ENCODE measurements at regions not wholly inside any gene's neighbourhood (a gene's known extent, or its start where the extent isn't known, plus 50 kb on each side); places are given as distances from the start of the nearest gene placed in this dataset.
"Not testable (repeated sequence)": the region's sequence is repeated elsewhere in the genome, so short reads cannot be mapped to it uniquely, and the experiment has no call there.

DNA sequence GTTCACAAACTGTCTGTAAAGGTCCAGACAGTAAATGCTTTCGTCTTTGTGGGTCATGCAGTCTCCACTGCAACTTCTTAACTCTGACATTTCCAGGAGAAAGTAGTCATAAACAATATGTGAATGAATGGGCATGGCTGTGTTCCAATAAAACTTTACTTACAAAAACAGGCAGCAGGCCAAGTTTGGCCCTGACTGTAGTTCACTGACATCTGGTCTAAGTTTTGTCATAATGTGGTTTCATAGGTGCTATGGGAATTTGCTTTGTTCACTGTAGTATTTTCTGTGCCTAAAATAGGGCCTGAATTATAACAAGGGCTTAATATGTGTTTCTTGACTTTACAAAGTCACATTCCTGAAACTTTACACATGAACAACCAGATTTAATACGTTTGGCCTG is 186.0 kb upstream of the KBTBD8 start:
- DNase-seq, result no peak

DNA sequence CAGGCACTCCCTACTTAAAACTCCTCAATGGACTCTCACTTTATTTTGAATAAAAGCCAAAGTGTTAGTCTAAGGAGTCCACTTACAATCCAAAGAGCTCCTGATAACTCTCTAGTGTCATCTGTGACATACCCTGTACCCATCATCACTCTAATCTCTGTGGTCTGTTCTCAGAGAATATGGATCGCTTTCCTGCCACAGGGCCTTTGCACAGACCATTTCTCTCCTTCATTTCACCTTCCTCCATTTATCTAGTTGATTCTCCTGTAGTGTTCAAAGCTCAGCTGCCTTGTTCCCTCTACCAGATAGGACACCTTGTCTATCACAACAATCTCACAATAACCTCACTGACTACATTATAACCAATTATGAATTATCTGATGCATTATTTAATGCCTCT is 185.4 kb upstream of the KBTBD8 start:
- DNase-seq, result no peak

DNA sequence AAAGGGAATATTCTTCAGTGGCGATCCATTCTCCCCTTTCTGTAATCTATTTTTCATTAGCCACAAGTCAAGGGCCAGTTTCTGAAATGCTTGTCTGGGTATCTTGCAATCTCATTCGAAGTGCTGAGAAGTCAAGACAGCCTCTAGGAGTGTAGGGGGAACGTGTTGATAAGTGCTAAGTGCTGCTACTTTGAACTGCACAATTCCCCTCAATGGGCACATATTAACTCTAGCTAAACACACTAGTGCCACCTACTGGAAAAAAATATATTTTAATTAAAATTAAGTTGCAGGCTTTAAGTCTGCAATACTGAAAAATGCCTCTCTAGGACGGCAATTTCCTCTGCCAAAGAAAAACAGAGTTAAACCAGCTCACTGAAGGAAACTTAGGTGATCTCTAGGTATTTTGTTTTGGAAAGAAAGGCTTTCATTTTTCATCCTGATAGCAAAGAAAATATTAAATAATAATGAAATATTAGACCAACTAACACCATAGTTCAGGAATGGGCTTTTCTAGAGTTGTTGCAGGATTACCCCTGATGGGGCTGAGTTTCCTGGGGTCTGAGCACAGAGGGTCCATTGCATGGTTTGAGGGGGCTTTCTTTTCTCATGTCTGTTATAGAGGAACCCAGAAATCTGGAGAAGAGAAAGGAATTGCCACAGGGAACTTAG is 181.9 kb upstream of the KBTBD8 start:
- DNase-seq, result peak; percentile 13 to 81 (median 44)

DNA sequence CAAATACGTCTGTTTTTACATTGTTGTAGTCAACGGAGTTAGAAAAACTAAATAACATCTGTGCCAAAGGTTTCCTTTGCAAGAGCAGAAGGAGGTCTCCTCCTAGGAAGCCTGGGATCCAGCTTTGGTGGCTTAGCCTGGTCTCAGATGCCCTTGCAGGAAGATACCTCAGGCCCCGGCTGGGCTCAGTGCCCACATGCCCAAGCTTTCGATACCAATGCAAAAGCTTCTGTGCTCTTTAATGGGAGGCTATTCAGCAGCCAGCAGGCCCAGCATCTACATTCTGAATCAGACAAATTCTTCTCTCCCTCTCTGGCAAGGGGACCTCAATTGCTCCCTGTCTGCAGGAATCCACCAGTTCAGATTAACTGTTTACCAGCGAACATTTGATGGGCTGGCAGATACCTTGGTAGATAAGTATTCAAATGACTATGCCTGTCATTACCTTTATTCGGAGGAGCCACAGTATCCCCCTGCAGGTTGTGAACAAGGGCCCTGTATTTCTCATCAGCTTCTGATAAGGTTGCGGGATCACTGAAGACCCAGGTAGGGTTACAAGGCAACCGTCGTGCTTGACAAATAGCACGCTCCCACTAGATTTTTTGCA is 180.1 kb upstream of the KBTBD8 start:
- no peak for DNase-seq

DNA sequence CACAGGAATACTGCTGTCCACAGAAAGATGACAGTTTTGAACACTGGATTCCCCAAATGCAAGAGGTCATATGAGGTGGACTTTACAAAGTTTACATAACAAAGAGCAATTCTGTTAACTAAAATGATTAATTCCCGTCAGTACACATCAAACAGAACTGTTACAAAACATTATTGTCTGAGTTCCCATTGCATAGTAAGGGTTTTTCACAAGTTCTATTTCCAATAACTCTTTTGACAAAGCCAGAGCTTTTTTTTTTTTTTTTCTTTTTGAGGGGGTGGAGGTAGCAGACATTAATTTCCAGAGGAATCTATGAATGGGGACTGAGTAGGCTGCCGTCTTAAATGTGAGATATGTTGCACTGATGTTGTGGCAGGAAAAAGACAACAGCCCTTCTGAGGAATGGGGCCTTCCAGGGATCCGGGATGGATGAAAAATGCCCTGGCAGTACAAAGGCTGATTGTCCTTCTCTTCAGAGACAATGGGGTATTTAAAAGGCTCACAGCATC is 178.1 kb upstream of the KBTBD8 start:
- DNase-seq, result no peak

DNA sequence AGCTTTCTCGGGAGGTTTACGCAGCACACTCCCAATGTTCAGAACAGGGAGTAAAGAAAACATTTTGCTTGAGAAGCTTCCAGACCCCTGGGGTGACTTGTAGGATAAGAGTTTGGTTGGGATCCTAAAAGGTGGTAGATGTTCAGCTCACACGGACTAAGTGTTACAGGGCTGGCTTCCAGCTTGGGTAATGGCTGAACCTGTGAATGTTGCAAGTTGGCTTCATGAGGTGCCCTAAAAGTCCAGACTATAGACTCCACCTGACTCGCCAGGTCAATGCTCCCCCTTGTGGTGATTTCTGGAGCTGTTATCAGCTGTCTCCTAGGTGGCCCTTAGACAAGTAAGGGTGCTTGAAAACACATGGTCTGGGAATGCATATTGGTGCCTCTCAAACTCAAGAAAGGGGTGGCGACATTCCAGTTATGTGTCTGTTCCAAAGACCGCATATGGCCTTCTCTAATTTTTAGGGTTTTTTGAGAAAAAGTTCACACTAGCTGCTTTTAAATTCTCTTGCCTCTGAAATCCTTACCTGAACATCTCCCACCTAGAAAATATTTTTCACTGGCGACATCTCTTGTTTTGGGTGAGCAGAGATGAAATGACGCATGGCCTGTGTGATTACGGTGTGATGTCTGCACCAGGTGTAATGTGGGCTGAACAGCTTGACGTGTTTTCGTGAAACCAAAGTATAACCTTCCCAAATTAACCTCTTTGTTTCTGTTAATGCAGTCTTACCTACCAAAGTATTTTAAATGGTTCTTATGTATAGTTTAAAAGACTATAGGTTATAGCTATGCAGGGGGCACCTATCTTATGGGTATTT is 175.7 kb upstream of the KBTBD8 start:
- peak; percentile 40 to 66 (median 54) for DNase-seq

DNA sequence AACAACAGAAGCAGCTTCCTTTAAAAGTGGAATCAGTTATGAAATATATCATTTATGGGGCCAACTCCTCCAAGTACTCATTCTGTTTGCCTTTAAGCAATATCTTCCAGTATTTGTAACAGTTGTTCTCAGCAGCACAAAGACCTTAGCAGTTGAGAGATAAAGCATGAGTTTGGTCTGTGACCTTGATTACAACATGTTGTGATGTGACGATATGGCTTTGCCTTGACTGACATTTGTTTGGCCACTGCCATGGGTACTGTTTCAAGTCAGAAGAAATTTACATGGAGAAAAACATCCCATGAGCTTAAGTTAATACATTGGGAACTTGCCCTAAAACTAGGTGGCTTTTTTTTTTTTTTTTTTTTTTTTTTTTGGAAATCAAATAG is 175.1 kb upstream of the KBTBD8 start:
- DNase-seq, result no peak

DNA sequence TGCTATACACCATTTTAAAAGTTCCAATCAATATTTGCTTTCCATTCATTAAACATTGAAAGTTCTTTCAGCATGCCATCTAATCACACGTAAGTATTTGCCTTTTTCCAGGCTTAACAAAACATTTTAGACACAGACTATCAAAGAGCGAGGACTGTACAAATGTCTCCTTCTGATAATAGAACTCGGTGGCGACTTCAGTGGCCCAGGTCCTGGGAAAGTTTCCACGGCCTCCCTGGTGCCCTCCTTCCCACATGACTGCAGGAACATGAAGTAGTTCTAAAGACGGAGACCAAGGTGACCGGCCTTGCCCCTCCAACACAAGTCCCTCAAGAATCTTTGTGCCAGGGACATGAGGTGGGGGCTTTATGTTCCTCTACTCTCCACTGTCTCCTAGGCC is 174.6 kb upstream of the KBTBD8 start:
- DNase-seq, result no peak

DNA sequence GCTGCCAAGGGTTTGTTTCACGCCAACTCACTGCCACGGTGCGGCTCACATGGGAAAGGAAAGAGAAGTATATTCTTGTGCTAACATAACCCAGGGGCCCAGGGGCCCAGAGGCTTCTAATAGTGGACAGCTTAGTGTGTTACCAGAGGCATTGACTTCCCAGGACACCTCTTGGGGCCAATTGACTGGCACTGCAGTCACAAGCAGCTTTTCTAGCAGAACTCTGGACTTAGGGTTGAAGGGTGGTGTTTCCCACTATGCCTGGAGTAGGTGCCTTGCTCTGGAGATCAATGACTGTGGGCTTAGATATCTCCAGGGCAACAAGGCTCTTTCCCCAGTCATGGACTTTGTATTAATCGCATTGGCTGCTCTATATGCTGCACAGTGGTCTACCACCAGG is 172.7 kb upstream of the KBTBD8 start:
- no peak for DNase-seq

DNA sequence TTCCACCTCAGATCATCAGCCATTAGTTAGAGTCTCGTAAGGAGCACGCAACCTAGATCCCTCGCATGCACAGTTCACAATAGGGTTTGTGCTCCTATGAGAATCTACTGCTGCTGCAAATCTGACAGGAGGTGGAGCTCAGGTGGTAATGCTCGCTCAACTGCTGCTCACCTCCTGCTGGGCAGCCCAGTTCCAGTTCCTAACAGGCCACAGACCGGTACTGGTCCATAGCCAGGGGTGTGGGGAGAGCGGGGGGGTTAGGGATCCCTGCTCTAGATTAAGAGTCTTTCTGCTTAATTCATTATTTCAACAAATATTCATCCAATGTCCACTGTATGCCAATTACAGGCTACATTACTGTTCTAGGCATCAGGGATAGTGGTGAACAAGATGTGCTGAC is 170.4 kb upstream of the KBTBD8 start:
- DNase-seq, result no peak

DNA sequence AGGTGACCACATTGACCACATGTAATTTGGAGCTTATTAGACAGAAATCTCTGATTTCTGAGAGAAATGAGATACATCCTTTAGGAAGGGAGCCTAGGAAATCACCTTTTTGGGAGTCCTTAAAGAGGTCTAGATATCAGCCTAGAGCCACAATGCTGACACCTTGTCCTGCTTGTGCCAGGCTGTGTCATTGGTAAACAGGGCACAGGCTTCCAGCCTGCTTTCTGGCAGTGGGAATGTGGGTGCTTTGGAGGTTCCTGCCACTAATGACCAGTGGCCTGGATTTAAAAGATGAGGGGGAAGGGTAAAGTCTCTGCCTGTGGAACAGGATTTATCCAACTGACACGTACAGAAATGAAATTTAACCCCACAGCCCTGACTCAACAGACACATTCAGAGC is 169.8 kb upstream of the KBTBD8 start:
- DNase-seq, result no peak

DNA sequence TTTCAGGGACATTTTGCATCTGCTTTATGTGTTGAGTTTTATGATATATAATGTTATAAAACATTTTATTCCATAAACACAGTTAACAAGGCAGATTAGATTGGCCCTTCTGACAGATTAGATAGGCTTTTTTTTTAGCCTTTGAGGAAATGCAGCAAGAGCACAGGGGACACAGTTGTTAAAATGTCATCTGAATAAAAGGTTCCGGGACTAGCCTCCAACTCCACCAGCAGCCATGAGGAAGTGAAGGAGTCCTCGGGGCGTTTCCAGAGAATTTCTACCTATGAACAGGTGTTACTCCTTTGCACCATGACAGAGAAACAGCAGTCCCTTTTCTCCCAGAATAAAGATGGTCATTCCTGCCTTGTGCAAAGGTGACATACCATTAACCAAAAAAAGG is 167.8 kb upstream of the KBTBD8 start:
- no peak for DNase-seq

DNA sequence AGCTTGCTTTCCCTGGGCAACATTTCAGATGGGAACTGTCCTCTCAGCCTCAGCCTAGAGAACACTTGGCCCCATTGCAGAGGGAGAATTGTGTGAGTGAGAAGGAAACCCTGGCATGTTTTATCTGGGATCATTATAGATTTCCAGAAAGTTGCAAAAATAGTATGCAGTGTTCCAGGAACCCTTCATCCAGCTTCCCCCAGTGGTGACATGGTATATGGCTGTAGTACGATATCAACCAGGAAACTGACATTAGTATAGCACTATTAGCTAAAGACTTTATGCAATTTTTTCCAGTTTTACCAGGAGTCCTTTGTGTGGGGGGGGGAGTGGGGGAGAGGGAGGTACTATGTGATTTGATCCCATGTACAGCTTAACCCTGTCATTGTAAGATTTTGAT is 166.2 kb upstream of the KBTBD8 start:
- no peak for DNase-seq

DNA sequence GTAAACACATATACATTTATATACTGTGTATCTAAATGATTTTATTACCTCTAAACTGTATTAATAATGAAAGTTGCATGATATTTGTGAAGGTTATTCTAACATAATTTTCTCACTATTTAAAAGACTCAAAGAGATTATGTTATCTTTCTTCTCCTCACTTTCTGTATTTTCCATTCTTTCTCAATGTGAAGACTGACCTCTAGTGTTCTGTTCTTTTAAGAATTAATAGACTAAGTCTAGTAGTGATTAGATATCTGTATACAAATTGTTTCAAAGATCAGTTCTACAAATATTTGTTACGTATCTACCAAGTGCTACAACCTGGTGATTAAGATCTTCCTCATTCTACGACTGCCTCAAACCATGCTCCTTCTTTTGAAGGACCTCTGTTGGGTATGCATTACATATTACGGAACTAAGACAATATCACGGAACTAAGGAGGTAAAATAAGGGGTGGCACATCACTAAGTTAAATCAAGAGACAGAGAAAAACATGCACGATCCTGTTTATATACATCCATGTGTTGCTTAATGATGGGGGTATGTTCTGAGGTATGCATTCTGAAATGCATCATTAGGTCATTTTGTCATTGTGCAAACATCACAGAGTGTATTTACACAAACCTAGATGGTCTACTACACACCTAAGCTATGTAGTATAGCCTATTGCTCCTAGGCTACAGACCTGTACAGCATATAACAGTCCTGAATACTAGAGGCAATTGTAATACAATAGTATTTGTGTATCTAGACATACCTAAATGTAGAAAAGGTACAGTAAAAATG is 161.5 kb upstream of the KBTBD8 start:
- DNase-seq, result no peak

DNA sequence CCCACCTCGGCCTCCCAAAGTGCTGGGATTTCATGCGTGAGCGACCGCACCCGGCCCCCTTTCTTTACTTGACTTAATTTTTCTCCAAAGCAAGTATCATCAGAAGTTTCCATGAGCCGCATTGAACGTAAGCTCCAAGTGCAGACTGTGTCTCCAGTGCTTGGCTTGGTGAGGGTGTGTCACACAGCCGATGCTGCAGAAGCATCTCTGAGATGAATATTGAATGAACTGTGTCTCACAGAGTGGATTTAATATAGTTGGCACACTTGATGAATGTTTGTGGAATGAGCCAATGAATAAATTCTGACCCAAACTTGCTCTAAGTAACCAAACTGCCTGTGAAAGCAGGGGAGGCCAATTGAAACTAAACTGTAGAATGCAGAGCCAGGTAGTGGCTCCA is 159.4 kb upstream of the KBTBD8 start:
- no peak for DNase-seq

DNA sequence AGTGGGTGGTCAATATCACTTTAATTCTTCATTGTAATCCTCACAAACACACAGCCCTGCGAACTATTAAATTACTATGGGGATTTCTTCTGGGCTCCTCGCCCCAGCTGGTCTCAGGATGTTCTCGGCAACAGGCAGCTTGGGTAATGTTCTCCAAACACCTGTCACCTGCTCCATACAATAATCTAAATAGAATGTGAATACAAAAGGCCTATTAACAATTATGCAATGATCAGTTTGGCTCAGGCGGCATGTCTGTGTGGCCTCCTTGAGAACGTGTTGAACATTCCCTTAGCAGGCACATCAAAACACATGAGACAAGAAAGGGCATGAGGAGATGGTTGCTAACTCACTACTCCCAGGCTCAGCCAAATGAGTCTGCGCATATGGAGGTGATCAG is 158.6 kb upstream of the KBTBD8 start:
- no peak for DNase-seq

DNA sequence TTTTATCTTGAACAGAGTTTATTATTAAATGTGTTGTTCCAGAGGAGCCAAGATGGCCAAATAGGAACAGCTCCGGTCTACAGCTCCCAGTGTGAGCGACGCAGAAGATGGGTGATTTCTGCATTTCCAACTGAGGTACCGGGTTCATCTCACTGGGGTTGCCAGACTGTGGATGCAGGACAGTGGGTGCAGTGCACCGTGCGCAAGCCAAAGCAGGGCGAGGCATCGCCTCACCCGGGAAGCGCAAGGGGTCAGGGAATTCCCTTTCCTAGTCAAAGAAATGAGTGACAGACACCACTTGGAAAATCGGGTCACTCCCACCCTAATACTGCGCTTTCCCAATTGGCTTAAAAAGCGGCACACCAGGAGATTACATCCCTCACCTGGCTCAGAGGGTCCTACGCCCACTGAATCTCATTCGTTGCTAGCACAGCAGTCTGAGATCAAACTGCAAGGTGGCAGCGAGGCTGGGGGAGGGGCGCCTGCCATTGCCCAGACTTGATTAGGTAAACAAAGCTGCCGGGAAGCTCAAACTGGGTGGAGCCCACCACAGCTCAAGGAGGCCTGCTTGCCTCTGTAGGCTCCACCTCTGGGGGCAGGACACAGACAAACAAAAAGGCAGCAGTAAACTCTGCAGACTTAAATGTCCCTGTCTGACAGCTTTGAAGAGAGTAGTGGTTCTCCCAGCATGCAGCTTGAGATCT is 155.2 kb upstream of the KBTBD8 start:
- DNase-seq, result not testable (repeated sequence)

DNA sequence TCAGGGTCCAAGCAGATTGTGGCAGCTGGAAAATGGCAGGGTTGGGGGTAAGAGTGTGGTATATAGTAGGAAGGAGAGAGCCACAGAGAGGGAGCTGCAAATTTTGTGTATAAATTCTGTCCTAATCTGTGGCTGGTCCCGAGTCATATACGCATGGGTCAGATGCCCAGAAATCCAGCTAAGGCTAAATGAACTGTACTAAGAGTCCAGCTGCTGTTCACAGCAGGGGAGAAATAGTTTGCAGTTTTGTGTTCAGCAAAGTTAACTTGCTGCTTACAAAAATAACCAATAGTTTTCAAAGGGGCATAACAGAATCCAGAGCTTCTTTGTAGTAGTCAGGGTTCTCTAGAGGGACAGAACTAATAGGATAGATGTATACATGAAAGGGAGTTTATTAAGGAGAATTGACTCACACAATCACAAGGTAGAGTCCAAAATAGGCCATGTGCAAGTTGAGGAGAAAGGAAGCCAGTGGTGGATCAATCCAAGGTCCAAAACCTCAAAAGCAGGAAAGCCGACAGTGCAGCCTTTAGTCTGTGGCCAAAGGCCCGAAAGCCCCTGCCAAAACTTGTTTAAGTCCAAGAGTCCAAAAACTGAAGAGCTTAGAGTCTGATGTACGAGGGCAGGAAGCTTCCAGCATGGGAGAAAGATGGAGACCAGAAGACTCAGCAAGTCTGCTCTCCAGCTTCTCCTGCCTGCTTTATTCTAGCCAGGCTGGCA is 146.1 kb upstream of the KBTBD8 start:
- no peak for DNase-seq

DNA sequence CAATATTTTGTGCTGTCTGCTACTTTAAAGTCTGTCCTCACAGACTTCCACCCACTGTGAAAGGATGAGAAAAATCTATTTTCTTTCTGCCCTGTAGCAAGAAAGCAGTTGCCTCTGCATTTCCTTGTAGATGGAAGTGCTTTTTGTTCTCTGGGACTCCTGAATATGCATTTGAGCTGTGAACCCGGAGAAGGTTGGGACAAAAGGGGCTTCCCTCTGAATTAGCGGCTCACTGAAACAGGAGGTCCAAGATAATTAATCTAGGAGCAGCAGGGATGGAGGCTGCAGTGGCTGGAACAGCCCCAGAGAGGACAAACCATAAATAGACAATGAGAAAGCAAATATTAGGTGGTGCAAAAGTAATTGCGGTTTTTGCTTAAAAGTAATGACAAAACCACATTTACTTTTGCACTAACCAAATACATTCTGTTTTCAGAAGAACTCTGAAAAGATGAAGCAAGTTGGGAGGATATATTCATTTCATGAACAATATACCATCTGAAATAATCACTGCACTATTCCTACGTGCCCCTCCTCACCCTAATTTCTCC is 143.4 kb upstream of the KBTBD8 start:
- DNase-seq, result no peak

DNA sequence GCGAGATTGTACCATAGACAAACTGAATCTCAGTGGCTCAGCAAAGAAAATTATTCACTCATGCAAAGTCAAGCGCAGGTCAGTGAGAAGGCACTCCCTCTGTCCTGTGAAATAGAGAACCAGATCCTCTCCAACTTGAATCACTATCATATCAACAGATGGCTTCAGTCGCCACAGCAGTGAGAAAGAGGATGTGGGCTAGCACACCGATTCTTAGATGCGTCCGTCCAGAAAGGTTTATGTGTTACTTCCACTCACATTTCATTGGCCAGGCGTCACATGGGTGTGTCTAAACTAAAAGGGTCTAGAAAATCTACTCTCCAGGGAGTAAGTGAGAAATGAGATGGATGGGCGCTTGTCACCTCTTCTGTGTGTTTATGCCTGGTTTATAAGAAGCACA is 141.6 kb upstream of the KBTBD8 start:
- no peak for DNase-seq

DNA sequence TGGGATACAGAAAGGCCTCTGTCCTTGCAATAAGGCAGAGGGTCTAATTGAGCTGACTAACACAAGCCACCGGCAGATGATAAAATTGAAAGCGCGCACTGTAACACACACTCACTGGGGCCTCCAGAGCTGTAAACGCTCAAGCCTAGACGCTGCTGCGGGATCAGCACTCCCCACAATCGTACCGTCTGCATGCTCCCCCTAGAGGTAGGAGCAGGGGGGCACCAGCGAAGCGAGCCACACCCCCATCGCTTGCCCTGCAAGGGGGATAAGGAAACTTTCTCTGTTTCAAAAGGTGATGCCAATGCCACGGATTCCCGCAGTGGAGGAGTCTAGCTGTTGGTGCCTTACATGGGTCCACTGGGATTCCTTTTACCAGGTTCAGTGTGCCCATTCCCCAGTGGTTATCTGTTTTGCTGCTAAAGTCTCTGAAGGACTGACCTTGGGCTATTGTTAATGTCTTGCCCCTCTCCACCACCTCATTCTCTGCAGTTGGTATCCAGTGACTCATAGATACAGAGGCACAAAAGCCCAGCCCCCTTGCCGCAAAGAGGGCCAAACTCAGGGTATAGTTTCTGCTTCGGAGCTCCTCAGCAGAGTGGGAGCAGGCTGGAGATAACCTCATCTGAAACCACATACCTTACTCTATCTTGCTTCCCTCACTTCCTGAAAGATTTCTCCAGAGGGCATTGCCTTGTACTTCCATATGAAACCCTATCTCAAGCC is 139.3 kb upstream of the KBTBD8 start:
- DNase-seq, result no peak

Data from suppressor macrophage (primary cell).